Activated CD8-positive, alpha-beta memory T cell treated with anti-CD3 and anti-CD28 coated beads for 4 hours (primary cell): ENCODE measurements at regions not wholly inside any gene's neighbourhood (a gene's known extent, or its start where the extent isn't known, plus 50 kb on each side); places are given as distances from the start of the nearest gene placed in this dataset.

ENCODE experiments used
- DNase-seq, 2 donors: peaks; one replicate each; pipeline ENCODE4 v3.0.0-alpha.2; 2020; ENCODE audit warnings: low read depth in 2 of 2

DNA sequence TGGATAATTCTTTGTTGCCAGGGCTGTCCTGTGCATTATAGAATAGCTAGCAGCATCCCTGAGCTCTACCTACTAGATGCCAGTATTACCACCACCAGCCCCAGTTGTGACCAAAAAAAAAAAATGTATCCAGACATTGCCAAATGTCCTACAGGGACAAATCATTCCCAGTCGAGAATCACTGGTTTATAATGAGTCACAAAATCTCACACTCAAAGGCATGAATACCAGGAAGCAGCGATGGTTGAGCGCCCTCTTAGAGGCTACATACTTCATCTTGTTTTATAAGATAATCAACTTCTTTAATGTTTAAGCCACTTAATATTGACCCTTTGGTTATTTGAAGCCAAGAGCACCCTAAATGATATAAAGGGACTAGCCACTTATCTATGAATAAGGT is 297.3 kb downstream of the DHX15 start:
- DNase-seq: no peak

DNA sequence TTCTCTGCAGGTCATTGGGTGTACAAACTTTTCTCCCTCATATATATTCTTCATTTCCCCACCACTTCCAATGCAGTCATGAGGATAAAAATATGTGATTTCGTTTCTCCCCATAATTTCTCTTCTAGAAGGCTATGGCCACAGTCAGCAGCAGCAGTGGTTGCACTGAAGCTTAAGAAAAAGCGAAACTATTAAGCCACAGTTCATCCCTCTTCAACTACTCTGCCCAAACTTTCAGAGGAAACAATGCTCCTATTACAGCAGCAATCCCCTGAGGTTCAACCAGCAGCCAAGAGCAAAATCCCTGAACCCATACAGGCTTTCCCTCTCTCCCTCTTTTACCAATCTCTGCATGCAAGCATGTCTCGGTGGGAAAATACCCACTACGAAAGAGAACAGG is 298.6 kb downstream of the DHX15 start:
- no peak for DNase-seq

DNA sequence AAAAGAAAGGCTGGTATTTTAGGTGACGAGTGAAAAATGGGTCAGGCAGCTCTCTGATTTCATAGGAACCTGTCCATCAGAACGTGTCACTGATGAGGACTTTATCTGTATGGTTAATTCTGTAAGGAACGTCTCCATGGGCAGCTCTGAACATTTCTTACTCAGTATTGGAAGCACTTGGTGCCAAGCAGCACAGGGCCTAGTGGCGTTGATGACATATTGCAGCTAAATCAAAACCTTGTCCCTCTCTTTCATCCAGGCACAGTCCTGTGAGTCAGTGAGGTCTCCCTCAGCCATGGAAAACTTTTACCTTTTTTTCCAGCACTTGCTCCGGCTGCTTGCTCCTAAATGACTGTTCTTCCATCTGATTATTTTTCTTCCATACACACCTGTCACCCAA is 301.9 kb downstream of the DHX15 start:
- DNase-seq: no peak

DNA sequence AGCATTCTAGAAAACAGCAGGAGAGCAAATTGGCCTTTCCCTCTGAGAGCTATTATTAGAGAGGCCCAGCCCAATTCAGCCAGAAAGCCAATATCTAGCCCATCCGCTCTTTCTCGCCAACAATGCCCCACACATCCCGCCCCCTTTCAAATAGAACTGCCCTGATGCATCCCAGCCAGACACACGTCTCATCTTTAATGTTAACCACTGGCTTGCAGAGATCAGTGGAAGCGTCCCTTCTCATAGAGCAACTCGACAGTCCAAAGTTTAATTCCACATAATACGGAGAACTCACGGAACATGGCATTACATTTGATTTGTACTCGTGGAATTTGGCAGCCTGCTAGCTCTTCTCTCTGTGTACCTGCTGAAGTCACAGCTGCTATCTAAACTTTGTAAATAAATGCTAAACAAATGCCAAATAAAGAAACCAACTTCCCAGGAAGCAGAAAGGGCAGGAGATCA is 304.4 kb downstream of the DHX15 start:
- no peak for DNase-seq

DNA sequence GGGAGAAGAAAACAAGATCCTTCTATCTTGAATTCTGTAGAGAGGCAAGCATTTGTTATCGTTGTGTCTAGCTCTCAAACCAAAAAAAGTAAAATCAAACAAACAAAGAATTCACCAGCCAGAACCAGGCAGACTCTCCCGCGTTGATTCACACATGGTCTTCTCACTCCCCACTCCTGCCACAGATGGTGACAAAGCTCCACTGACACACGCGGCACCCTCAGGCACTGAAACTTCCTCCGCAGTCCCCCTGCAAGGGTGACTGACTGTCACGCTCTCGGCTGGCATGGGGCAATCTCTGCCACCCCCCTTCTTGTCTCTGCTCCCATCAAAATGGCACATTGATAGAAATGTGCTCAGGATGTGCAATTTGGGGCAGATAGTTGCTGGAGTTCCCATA is 304.9 kb downstream of the DHX15 start:
- no peak for DNase-seq

DNA sequence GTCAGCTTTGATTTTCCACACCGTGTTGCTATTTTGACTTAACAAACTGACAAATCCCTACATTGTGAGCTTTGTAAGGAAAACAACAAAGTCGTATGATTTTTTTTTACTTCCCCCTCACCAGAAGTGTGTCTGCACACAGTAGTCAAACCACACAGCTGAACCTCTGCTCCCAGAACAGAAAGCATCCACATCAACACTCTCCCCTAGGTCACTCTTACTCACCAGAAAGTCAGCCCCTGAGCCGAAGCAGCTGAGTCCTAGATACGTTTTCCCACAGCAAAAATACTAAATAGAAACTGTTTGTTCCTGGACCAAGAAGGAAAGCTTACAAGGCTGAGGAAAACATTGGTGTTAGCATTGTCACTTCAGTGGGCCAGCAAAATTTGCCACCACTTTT is 305.7 kb downstream of the DHX15 start:
- DNase-seq: no peak

DNA sequence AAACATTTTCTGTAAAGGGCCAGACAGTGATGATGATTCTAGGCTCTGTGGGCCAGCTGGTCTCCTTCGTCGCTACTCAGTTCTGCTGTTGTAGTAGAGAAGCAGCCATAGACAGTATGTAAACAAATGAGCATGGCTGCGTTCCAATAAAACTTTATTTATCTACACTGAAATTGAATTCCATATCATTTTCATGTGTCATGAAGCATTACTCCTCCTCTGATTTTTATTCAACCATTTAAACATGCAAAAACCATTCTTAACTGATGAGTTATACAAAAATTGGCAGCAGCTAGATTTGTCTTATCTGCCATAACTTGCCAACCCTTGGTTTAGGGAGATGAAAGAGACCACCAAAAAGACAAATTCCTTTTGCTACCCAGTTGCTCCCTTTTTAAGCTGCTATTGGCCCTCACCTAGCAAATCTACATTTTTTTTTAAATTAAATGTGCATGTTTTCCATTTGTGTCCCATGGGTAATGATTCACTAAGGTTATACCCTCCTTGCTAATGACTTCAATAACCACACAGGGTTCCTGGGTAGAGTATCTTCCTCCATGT is 309.9 kb downstream of the DHX15 start:
- no peak for DNase-seq

DNA sequence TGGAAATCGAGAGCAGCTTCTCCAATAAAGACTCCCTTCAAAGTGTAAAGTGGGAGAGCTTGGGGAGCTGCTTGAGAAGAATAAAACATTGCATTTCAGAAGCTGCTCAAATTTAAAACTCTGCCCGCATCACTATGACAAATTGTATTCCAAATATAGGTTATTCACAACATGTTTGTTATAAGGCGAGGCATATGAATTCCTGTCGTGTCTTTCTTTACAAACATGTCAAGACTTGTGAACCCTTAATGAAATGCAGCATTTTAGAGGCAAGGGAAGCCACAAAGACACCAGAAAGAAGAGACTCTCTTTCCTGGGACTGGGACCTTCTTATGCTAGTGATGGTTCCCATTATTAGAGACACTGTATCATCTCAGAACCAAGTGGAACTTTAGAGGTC is 311.2 kb downstream of the DHX15 start:
- DNase-seq: no peak

DNA sequence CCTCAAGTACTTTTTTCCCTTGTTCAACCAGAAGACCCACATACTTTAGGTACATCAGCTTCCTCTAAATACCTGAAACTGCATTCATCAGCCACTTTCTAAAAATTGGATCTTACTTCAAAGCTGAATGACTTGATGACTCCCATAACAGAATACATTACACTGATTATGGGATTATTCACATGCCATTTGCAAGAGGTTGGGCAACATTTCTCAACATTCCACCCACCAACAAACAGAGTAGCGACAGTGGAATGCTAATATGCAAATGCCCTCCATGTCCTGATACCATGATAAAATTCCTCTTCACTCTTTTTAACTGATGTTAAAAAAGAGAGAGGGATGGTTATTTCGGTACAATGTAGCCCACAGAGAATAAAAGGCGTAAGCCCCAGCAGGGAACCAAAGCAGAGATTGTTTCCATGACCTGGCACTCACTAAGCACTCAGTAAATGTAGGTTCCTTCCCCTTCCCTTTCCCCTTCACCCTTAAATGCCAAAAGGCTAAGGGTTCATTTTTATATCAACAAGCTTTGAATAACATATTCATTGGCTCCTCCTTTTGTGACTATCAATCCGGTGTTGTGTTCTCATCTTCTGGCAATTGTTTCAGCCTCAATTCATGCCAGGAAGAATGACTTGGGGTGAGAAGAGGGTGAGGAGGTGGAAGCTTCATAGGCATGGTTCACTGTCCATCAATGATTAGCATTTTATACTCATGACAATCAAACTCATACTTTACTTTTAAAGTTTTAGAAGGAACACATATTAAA is 317.2 kb downstream of the DHX15 start:
- DNase-seq: no peak

DNA sequence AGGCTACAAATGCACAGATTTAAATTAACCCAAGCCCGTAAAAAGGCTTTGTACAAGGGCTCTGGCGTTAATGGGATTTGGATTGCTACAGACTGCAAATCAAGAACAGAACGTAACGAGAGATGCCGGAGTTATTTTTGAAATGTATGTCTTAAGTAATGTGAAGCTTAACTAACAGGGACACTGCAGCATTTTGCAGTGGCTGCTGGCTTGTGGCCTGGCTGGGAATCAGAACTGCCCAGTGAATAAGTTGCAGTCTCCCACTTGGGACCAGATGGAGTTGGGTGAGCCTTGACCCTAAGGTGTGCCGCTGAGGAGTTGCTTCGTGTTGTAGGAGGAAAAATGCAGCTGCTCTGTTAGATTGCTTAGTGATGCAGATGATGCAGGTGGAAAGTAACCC is 318.4 kb downstream of the DHX15 start:
- DNase-seq: no peak

DNA sequence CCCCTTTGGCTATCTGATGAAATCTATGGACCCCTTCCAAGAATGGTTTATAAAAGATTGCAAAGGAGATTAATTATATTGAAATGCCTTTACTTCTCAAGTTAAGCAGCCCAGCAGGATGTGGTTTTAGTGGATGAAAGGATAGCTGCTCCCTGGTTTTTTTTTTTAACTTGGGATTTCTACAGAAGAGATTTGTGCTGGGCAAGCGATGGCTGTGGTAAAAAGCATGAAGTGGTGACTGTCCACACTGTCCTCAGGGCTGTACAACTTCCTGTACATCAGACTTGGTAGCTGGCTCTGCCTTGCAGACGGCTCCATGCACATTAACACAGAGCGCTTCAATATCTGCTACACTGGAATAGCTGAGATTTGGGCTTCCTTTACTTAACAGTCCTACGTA is 321.7 kb downstream of the DHX15 start:
- DNase-seq: no peak

DNA sequence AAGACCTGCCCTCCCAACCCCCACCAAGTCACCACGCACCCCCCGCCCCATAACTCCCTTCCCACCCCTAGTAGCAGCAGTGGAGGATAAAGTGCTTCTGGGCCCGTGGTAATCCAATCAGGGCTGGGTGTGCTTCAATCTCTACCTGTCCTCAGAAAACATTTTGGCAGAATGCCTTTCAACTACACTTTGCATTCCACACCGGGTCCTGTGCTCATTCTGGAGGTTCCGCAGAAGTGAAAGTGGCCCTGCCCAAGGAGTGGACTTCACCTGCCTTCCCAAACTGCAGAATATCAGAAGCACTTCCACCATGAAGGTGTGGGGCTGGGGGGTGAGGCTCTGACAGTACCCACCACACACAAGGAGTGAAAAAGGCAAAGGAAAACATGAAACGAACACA is 322.3 kb downstream of the DHX15 start:
- no peak for DNase-seq

DNA sequence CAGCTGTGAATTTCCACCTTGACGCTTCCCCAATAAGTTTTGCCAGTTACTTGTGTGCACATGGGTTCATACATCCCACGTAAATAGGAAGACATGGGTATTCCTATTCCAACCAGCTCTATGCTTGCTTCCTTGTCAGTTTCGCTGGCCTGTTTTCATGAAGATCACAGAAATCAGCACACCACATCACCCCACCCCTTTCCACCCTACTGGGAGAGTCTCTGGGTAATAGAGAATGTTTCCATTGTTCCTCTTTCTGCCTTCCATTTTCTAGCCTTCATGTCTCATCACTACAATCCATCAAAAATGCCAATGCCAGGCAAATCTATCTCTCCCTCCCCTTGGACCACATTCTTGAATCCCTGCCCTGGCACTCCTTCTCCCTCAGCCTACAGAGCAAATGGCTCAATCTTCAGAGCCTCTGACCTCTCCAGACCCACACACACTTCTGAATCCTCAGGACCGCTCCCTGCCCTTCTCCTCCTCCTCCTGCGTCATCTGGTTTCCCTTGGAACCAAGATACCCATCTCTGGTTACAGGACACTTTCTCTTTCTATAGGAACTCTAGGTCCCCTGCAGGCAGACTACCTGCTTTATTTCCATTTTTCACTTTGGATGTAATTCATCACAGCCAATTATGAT is 323.3 kb downstream of the DHX15 start:
- no peak for DNase-seq

DNA sequence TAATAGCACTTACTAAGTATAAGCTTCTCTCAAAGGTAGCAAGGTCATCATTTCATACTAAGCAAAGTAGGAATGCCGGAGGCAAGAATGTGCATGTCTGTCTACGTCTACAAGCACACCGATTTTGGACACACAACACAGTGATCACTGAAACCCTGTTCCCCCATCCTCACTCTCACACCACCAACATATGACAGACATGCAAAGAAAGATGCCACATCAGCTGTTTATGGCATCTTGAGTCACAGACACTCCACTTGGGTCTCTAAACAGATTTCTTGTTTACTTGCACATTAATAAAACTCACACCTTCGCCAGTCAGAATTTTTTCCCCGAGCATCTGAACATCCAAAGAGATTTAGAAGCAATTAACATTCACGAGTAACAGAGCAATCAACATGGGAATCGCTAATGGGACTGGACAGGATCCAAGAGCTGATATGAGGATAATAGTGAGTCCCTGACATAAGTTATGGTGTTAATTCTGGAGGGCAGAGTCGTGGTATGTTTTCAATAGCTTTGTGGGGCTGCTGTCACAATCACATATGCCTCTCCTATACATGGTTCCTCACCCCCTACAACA is 324.1 kb downstream of the DHX15 start:
- no peak for DNase-seq

DNA sequence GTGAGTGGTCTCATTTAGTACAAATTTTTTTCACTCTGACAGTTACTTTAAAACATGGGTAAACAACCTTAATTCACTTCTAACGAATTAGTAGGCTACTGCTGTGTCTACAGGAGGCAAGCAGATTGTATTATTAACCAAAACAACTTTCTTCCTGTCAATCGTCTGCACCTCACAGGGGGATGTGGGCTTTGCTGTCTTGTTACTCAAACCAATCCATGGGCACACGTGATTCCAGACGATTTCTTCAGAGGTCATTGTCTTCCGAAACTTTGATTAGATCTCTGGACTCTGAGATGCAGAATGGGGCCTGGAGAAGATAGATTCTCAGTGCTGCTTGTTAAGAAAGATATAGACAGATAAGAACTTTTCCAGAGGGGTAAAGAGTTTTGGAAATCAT is 327.8 kb downstream of the DHX15 start:
- no peak for DNase-seq

DNA sequence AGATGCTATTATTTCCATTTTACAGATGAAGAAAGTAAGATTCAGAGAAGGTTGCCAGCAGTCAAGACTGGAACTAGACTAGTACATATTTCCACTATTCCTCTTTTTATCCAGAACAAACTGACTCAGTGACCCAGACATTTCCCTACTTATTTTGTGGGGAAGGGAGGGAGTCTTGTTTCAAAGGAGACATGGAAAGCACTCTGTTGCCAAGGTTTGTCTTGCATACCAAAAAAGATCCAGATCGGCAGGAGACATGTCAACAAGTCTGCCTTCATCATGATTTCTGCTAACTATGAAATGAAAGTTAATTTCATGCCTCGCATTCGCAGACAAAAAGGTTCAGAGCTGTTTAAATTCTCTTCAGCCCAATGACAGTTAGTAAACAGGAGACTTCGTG is 328.3 kb downstream of the DHX15 start:
- no peak for DNase-seq

DNA sequence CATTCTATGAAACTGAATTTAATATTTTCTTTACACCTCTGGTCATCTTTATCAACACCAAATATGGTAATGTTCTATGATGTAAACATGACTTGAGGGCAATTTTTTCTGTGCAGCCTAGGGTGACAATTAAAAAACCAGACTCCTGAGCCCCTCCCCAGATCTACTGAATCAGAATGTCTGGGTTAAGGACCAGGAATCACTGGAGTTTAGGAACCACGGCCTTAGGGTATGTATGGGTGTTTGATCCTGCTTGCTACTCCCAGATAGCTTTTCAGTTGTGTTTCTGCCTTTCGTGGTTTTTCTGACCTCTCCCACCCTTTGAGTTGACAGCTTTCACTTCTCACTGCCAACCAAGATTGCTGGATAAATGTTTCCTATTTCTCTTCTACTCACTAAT is 332.2 kb downstream of the DHX15 start:
- DNase-seq: no peak

DNA sequence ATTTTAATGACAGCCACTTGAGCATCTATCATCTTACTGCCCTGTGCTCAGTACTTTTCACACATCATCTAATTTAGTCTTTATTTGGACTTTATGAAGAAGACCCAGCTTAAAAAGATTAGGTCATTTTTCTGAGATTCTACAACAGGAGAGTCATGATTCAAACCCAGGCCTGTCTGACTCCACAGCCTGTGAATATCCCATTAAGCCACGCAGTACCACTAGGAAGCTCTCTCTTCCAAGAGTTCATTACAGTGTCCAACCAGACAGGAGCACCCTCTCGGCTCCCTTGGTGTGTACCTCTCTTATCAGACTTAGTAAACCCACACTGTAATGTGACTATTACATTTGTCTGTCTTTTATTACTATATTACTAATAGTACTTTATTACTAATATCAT is 332.8 kb downstream of the DHX15 start:
- DNase-seq: no peak

DNA sequence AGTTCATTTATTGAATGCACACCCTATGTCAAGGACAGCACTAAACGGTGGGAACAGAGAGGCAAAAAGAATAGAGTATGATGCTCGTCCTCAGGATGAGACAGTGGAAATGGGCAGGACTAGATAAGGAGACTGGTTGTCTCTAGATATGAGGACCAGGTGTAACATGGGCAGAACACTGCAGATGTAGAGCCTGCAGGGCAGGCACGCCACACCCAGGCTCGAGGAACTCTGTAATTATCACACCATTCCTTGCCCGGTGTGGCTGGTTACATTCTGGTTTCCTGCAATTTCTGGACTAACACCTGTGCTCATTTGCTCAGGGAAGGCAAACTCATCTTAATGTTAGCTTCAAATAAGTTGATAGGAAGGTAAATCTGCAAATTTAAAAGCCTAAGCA is 334.4 kb downstream of the DHX15 start:
- DNase-seq: no peak

DNA sequence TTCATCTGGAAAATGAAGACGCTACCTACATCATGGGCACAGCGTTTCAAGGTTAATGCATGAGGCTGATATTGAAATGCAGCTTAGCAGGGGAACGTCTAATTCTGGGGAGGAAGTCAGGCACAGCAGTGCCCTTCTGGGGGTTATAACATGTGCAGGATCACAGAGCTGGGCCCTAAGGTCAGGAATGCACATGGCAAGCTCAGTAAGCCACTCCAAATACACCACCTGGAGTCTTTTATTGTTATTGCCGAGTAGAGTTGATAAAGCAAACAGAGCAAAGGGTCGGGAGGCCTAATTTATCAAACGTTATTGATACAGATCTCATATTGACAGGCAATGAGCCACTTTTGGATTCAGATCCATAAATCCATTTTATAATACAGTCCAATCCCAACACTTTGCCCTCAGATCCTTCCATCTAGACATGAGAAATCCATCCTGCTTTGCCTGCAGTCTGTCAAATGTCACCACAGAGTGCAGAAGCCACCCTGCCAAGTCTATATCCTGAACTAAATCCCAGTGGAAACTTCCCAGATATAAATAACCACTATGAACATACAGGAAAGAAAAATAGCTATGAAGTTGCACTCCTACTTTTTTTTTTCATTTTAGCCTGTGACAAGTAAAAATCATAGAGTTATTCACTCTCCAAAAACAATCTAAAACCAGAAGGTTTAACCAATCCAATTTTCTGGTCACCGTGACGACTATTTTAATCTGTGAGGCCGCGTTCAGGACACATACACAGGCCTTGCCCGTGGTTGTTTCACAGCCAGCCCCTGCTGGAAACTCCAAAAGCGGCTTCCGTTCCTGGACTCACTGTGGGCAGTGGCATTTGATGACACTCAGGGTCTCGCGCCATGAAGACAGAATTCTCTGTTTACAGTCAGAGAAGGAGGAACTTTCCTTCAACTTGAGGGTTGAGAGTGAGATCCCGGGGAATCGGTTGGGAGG is 335.4 kb downstream of the DHX15 start:
- DNase-seq: no peak

DNA sequence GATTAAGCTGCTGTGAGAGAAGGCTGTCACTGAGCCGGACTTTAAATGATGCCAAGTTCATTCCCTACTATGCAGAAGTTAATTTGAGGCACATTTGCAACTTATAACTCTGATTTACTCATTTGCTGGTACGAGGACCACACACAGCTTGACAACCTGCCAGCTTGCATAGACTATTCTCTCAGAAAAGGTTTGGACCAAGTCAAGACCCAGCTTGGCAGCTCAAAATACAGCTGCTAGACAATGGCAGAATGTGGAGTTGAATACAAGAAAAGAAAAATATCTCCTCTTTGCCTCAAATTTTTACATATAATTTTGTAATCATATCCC is 338.9 kb downstream of the DHX15 start:
- no peak for DNase-seq
